CD4-positive, alpha-beta T cell treated with Interferon alpha-2 for 1 hour (primary cell): ENCODE measurements at regions not wholly inside any gene's neighbourhood (a gene's known extent, or its start where the extent isn't known, plus 50 kb on each side); places are given as distances from the start of the nearest gene placed in this dataset.

ENCODE experiments used
- DNase-seq, 2 donors: peaks; one replicate each; pipeline ENCODE4 v3.0.0-alpha.2; 2020 to 2022

DNA sequence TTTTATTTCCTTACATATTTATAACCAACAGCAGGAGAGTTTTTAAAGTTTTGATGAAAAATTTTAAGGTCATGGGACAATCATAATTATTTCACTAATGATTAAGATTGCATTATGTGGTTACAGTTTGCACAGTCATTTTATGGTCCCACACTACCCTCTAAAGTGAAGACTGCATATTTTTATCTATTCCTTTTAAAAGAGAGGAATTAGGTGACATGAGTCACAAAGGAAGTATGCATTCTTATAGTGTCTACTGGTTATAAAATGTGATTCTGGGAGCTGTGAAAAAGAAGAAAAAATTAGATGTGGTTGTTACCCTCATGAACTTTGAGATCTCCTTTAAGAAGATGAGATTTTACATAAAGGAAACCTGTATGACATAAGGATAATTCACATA is 87.9 kb upstream of the GRIA1 start:
- DNase-seq: no peak

DNA sequence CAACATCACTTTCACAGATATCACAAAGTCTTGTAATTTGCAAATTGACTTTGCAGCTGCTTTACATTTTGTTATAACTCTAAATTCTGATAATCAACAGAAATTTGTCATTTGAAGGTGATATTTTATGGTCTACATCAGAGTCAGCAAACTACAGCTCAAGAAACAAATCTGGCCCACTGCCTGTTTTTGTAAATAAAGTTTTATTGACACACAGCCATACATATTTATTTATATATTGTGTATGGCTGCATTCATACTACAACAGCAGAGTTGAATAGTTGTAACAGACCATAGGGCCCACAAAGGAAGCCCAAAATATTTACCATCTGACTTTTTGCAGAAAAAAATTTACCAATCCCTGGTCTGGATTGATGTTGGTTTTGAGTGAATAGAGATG is 87.0 kb upstream of the GRIA1 start:
- DNase-seq: no peak

DNA sequence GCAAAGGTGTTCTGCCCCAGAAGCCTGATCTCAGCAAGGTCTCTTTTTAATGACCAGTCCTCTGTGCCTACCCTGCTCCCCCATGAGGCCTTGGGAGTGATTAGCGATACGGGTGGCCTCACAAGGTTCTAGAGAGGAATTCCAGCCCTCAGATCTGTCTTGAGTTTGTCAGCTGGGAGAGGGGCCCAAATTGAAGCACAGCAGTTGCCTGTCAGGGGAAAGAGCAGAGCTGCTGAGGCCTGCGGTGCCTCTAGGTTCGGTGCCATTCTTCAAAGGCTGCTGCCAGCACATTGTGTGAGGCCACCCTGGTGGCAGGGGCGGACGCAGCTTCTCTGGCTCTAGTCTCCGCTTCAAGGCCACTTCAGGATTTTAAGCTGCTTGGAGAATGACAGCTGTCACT is 85.7 kb upstream of the GRIA1 start:
- DNase-seq: no peak

DNA sequence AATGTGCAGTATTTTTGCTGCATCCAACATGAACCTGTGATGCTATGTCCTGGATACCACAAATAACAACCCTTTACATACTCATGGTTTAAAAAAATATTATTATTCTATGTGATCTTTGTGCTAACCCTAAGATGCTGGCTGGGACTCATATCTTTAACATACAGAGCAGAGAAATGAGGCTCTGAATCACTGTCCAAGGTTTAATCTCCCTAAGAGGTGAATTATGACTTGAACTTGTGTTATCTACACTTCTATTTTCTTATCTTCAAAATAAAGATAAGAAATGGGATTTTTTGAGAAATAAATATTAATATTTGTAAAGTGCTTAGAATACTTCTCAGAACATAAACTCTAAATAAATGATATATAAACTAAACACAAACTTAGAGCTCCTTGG is 68.8 kb upstream of the GRIA1 start:
- DNase-seq: no peak

DNA sequence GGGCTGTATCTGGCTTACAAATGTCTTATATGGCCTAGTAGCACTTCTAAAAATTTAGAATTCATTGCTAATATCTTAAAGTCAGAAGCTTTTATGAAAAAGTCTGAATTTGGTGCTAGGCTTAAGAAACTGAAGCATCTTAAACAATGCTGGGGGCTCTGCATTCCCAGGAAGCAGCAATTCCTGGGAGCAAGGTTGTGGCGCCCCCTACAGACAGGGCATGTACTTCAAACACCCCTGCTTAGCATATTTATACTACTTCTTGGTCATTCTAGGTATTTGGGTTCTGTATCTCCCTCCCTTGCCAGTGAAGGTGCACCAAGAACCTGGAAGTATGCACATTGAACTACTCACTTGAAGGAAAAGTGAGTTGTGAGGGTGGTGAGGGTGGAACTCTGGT is 64.6 kb upstream of the GRIA1 start:
- no peak for DNase-seq

DNA sequence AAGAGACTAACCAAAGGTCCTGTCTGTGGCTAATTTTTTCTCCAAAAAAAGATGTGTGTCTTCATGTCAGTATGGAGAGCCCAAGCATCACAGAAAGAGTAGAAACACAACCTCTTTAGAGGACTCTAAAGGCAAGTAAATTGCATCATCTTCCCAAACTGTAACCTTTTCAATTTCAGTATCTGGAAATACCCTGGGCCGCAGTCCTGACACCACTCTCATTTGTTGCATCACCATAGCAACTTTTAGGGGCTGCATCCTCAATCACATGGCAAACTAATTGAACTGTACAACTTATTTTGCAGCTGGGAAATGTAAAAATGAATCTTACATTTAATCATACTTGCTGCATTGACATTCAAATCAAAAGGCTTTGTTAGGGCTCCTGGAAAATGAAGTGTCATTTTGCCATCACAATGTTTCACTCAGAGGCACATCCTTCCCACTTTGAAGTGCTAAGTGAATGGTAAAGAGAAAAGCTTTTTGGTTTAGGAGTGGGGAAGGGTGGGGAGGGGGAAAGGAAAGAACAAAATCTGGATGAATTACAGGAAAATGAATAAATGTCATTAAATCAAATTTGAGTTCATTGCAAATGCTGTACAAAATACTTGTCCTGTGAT is 60.6 kb upstream of the GRIA1 start:
- DNase-seq: no peak

DNA sequence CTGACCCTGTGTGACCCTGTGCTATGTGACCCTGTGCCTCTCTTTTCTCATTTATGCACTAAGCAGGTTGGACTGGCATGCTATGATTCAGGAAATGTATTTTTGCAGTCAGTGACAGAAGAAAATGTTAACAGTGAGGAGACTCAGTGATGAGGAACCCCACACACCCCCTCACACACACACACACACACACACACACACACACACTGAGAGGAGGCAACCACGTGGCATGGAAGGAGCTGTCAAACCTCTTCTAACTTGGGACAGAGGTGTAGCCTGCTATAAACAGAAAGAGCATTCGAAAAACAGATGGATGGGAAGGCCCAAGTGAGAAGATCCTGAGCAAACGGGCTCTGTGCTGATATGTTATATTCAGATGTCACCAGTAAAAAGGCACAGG is 57.9 kb upstream of the GRIA1 start:
- no peak for DNase-seq

DNA sequence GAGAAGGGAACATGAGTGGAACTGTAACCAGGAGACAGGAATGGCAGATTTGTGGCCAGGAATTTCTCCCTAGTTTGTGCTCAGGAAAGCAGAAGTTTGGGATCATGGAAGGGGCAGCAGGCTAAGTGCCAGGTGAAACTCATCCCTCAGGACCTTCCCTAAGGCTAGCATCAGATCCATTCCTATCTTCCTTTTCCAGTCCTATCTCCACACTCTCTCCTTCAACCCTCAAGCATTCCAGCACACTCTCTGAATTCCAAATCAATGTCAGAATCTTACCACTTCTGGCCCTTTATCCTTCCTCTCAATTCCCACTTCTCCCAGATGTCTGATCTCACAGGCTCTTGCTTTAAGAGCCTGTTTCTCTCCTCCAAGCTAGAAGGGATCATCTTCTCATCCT is 53.2 kb upstream of the GRIA1 start:
- no peak for DNase-seq

DNA sequence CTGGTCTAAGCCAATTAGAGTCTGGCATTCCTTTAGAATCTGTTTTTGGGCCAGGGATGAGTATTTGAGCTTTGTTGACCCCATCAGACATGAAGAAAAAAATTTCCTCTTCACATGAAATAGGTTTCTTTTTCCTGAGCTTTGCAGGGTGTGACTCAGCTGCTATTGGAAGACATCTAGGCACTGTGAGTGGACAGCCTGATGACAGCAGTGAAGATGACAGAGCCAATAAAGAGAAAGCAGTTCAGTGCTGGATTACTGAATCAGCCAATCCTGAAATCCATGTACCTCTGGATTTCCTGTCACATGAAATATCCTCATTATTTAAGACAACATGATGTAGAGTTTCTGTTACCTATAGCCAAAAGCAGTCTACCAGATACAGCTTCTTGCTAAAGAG is 51.3 kb upstream of the GRIA1 start:
- DNase-seq: no peak
